GM21786 (cell line): ENCODE measurements at regions not wholly inside any gene's neighbourhood (a gene's known extent, or its start where the extent isn't known, plus 50 kb on each side); places are given as distances from the start of the nearest gene placed in this dataset.

Experiments used
- ATAC-seq: cut with Tn5 transposase; IDR thresholded peaks from one replicate; pipeline ENCODE4 v1.9.1; 2021; ENCODE audit not compliant: unreplicated experiment

GRCh38 chr13:39856714-39857113, 201.3 kb downstream of the COG6 start:
- no peak for ATAC-seq

DNA sequence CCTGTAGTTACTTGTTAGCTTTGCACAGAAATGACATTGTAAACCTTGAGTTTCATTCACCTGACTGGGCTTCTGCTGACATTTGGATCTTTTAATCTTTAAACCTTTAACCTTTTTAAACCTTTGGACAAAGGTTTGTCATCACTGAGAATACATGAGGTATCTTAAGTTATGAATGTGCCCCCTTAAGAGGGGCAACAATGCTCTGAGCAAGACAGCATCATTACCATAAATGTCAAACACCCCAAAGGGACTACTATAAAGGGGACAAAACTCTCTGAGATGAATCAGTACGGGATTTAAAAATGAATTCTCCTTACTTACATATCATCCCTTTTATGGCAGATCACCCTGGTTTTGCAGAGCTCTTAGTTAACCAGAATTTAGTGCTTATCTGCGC, 203.3 kb downstream of the COG6 start:
- ATAC-seq = no peak

DNA sequence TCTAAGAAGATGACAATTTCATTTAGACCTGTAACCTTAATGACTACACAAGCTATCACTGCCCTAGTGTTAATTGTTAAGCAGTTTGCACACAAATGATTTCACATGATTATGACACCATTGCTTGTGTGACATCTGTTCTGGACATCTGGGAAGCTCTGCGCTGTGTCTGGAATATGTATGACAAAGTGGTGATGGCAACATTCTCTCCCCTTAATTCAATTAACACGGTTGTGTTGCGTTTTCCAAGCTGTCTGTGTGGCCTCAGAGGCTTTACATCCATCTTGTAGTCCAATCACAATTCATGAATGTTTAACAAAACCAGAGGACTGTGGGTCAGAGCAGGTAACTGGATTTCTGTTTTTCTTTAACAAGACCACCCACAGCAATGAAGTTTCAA, 204.4 kb downstream of the COG6 start:
- no peak for ATAC-seq

- ATAC-seq = no peak
Measured at GRCh38 chr13:39862900-39863299, 207.4 kb downstream of the COG6 start.

DNA sequence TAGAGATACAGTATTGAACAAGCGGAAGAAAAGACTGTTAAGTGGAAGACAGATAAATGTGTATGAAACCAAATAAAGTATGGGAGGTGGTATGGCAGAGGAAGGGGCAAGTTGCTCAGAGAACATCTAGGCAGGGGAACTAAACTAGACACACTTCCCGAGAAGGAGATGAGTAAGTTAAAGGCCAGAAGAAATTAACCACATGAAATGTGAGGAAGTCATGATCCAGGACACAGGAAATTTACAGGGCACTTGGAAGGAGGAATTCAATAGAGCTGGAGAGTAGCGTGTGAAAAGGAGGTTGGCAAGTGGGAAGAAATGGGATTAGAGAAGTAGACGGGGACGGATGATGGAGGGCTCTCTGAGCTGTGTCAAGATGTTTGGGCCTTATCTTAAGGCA, 208.8 kb downstream of the COG6 start:
- ATAC-seq = no peak

DNA sequence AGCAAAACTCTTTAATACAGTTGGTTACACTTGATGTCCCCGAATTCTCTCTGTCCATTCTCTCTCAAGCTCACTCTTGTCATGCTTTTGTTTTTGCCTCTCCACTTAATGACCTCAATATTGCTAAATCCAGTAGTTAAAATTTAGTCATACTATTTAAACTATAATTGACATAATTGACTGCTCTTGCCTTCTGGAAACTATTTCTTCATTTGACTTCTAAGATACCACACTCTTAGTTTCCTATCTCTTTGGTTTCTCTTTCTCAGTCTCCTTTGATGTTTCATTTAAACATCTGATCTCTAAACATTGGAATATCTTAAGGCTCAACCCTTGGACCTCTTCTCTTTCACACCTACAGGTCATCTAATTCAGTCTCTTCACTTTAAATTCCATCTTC, 211.3 kb downstream of the COG6 start:
- ATAC-seq = no peak

DNA sequence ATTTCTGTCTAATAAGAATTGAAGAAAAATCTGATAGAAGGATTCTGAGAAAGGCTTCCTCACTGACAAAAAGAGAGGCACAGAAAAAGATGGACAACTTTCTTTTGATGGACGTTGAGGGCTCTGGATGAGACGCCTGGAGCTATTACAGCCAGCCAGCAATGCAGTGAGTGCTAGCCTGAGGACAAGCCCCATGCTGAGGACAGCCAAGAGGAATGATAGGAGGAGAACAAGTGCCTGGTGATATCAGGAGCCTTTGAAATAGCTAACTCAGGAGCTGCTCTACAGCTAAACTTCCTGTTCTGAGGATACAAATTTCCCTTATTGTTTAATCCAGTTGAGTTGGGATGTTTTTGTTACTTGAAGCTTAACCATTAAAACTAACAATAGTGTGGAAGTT, 212.3 kb downstream of the COG6 start:
- no peak for ATAC-seq

DNA sequence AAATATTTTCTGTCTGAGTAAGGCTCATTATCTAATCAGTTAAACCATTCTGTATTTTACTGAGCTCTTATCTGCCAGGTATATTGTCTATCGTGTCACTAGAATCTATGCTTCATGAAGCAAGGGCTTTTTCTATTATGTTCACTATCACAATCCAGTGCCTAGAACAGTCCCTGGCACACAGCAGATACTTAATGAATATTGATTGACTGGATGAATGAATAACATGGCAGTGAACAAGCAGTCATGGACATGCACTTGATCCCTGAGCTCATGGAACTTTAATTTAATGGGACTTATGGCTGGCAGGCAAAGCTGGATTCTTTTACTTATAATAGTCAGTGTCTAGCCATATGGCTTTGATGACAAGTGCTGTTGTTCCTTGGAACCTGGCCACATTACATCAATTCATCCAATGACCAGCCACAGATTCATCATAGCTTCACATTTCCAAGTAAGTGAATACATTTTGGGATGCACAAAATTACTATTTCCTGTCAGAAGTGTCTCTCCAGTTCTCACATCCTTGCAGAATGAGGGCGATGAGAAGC, 214.8 kb downstream of the COG6 start:
- no peak for ATAC-seq

DNA sequence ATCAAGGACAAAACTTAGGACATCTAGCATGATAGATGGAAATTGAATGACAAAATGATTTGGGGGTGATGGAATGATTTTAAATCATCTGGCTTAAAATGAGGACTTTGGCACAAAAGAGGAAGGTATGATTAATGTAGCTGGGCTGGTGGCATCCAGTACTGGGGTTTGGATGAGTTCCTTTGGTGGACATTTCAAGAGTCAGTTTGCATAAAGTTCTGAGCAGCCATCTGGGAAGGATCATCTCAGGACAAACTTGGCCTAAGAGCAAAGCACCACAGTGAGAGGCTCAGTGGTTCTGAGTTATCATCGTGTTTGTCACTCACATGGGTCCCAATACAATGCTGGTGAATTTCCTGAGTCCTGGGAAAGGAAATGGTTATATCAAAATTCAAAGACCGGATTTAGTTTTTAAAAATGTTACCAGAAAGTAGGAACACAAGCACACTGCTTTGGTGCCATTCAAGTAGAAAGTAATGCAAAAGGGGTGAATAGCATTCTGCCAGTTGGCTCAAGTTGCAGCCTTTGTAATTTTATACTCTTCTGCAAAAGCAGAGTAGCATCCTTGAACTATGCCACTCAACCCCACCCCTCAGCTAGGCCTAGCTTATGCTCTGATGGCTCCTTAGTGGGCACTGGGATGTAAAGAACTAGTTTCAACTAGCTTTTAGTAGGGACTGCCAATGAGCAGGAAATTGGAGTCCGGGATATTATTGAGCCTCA, 219.0 kb downstream of the COG6 start:
- no peak for ATAC-seq

DNA sequence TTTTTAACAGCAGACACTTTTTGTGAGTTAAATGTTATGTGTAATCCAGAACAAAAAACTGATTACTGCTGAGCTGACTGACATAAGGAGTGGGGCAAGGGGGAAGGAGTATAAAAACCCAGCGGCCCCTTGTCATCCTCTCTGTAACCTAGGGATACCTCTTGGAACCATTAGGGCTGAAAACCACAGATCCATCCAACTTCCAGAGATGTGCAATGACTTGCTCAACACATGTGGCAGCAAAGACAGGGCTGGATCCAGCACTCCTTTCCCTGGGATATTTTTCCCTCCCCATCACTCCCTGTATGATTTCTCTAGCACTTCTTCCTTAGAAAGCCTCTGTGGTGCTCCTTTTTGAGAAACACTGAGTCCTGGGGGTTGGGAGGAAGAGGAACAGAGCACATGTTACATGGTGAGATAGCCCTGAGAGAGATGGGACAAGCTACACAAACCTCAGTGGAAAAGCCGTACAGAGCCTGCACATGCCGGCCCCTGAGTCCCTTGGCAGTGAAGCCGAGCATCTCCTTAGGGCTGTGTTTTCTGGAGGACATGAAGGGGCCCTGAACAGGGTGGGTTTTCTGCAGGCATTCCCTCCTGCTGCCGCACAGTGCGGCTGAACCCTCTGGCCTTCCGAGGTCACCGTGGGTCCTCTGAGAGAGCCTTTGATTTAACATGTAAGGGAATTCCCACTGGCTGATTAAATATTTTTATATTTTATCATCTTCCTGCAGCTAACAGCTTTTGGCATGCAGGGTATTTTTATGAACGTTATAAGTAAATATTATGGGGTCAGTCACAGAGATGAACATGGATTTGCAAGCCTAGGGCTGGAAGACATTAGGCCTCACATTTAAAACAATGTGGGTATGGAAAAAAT, 219.9 kb downstream of the COG6 start:
- ATAC-seq = no peak

- no peak for ATAC-seq
Measured at GRCh38 chr13:39876258-39876657, 220.8 kb downstream of the COG6 start.

GRCh38 chr13:39877134-39877533, 221.7 kb downstream of the COG6 start:
- no peak for ATAC-seq

DNA sequence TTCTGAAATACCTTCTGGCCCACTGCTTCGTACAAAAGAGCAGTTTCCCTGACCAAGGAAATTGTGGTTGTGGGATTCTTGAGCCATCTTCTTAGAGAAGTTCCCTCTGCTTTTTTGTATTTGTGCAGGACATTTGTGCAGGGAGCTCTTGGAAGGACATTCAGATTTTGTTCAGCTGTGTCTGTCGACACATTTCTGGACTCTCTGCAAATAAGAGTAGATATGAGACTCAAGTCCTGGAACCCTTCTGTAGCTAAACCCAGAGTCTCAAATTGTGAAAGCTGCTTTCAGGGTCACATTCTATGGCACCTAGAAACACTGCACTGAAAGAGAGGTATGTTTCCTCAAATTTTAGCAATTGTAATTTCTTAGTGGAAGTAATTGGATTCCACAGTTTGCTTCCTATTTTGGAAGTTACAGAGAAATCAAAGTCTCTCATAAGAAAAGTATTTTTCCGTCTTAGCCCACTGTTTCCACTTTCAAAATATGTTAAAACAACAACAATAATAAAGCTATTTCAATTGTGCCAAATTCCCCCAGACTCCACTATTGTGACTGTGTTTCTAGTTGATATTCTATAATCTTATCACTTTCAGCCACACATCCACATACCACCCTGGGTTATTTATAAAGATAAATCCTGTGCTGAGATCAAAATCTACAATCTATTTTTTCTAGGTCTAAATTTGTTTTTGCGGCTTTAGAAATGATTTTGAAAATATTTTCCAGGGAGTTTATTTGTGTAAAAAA, 224.0 kb downstream of the COG6 start:
- no peak for ATAC-seq

DNA sequence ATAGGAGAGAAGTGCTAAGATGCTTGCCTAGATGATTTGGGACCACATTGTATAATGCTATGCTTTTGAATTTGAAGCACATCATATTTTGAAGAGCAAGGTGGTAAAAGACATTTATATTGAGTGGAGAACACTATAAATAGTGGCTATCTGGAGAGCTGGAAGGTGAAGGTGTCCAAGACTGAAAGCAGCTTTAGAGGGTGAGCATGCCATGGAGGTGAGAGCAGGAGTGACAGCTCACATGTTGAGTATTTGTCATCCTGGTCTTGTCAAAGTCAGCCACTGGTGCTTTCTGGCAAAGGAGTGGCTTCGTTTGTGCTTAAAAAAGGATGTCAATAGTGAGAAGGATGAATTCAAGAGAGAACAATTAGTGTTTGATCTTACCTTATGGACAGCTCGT, 225.9 kb downstream of the COG6 start:
- ATAC-seq = no peak

DNA sequence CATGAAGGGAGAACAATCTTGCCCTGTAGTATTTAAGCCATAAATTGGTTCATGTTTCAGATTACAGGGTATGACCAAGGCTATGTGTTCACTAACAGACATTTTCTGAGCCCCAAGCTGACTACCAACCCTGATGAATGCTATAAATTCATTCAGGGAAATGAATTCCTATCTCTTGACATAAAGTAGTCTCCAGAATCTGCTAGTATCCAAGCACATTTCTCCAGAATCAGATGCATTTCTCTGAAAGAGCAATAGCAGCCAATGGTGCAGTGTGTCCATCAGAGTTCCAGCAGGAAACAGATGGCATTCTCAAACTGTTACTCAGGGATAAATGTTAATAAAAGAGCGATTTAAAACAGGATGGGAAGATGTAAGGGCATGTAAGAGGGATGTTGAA, 226.4 kb downstream of the COG6 start:
- ATAC-seq = no peak

- no peak for ATAC-seq
Measured at GRCh38 chr13:39884166-39884565, 228.7 kb downstream of the COG6 start.

- ATAC-seq = no peak
Measured at GRCh38 chr13:39886336-39886735, 230.9 kb downstream of the COG6 start.

- no peak for ATAC-seq
Measured at GRCh38 chr13:39887387-39887786, 231.9 kb downstream of the COG6 start.

DNA sequence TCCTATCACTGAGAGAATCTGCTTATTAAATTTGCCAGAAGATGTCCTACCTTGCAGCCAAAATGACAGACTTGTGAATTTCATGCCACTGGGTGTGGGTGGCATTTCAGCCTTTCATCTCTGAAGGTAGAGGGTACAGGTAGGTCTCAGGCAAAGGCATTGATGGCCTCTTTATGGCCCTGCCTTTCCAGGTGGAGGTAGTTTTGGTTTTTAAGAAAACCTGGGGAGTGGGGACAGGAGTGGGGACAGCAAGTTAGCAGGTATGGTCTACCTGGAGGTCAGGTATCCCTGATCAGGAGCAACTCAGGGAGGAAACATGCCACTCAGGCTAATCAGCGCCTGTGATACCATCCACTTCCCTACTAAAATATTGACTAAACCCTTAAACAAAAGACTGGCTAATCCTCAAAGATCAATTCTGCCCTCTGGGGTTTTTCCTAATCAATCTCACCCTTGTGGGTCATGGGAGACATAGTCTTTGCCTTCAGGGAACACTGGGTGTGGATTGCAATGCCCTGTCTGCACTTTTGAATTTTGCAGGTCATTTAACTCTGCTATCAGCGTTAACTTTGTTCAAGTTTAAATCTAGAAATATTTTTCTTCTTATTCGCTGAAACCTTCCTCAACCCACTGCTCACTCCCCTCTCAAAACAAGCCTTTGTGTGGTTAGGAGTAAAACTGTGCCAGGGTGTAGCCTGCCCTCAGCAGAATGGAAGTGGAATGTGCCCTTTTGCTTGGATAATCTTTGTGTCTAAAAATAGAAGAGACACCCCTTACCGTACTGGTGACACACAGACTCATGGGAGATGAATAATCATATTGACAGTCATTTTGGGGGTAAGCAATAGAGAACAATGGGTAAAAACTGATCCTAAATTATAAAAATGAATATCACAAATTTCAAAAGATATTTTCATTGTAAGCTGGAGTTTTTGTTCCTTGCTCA, 233.7 kb downstream of the COG6 start:
- ATAC-seq = no peak

- no peak for ATAC-seq
Measured at GRCh38 chr13:39890537-39890936, 235.1 kb downstream of the COG6 start.
